ENCODE measurements at regions not wholly inside any gene's neighbourhood (a gene's known extent, or its start where the extent isn't known, plus 50 kb on each side); places are given as distances from the start of the nearest gene placed in this dataset.

GRCh38 chr10:4568731-4569130, 257.3 kb upstream of the AKR1E2 start:
- TF ChIP-seq YY1 (IDR thresholded peaks at IDR 0.05; ENCODE audit: low read depth) (no peak), FOXM1 (IDR thresholded peaks at IDR 0.05; ENCODE audit: borderline replicate concordance, low read depth) (no peak), ZBTB7A (IDR thresholded peaks at IDR 0.05; ENCODE audit: low read depth) (no peak), REST (IDR thresholded peaks at IDR 0.05; ENCODE audit: low read depth) (no peak), TCF12 (IDR thresholded peaks at IDR 0.05; ENCODE audit: low read depth) (no peak), CEBPB (IDR thresholded peaks at IDR 0.05) (no peak)
- TF ChIP-seq, protein P1, sequence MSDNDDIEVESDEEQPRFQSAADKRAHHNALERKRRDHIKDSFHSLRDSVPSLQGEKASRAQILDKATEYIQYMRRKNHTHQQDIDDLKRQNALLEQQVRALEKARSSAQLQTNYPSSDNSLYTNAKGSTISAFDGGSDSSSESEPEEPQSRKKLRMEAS (IDR thresholded peaks at IDR 0.05): no peak
- TF ChIP-seq, protein P2, sequence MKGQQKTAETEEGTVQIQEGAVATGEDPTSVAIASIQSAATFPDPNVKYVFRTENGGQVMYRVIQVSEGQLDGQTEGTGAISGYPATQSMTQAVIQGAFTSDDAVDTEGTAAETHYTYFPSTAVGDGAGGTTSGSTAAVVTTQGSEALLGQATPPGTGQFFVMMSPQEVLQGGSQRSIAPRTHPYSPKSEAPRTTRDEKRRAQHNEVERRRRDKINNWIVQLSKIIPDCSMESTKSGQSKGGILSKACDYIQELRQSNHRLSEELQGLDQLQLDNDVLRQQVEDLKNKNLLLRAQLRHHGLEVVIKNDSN (IDR thresholded peaks at IDR 0.05): no peak

DNA sequence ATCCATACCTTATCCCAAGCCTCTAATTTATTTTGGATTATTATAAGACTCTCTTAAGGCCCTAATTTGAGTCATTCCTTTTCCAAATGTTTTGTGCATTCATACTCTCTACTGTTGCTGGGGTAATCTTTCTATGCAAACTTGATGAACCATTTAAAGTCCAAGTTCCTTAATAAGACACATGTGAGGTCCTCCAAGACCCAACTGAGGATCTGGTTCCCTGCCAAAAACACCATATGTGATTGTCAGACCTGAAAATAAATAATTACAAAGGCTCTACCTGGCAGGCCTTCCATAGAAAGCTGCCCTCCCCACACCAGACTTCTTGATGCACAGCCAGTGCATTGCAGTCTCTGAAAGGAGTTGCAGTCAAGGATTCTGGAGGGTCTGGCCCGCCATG, 257.9 kb upstream of the AKR1E2 start:
- no peak for TF ChIP-seq YY1 (IDR thresholded peaks at IDR 0.05; ENCODE audit: low read depth)
- no peak for TF ChIP-seq TCF12 (IDR thresholded peaks at IDR 0.05; ENCODE audit: low read depth)
- no peak for TF ChIP-seq EGR1 (IDR thresholded peaks at IDR 0.05)
- TF ChIP-seq CREB1 (IDR thresholded peaks at IDR 0.05; ENCODE audit: low read depth): no peak
- TF ChIP-seq TAF1 (IDR thresholded peaks at IDR 0.05; ENCODE audit: low read depth): no peak
- TF ChIP-seq, protein P1 (IDR thresholded peaks at IDR 0.05): no peak
- TF ChIP-seq ZBTB7A (IDR thresholded peaks at IDR 0.05; ENCODE audit: low read depth): no peak
- TF ChIP-seq NFIC (IDR thresholded peaks at IDR 0.05): no peak
- no peak for TF ChIP-seq TEAD4 (IDR thresholded peaks at IDR 0.05)
- TF ChIP-seq, protein P2 (IDR thresholded peaks at IDR 0.05): no peak
- no peak for TF ChIP-seq FOXM1 (IDR thresholded peaks at IDR 0.05; ENCODE audit: borderline replicate concordance, low read depth)
- no peak for TF ChIP-seq EP300 (IDR thresholded peaks at IDR 0.05; ENCODE audit: borderline replicate concordance)
- TF ChIP-seq CEBPB (IDR thresholded peaks at IDR 0.05): no peak
- TF ChIP-seq REST (IDR thresholded peaks at IDR 0.05; ENCODE audit: low read depth): no peak
- TF ChIP-seq RAD21 (IDR thresholded peaks at IDR 0.05; ENCODE audit: low read depth): no peak

GRCh38 chr10:4567637-4568036, 258.4 kb upstream of the AKR1E2 start:
- no peak for TF ChIP-seq CREB1 (IDR thresholded peaks at IDR 0.05; ENCODE audit: low read depth)
- TF ChIP-seq TAF1 (IDR thresholded peaks at IDR 0.05; ENCODE audit: low read depth): no peak
- no peak for TF ChIP-seq CEBPB (IDR thresholded peaks at IDR 0.05)
- TF ChIP-seq, protein P2 (IDR thresholded peaks at IDR 0.05): no peak
- TF ChIP-seq, protein P1 (IDR thresholded peaks at IDR 0.05): no peak
- TF ChIP-seq REST (IDR thresholded peaks at IDR 0.05; ENCODE audit: low read depth): no peak
- no peak for TF ChIP-seq YY1 (IDR thresholded peaks at IDR 0.05; ENCODE audit: low read depth)
- TF ChIP-seq NFIC (IDR thresholded peaks at IDR 0.05): no peak
- no peak for TF ChIP-seq RAD21 (IDR thresholded peaks at IDR 0.05; ENCODE audit: low read depth)
- no peak for TF ChIP-seq ZBTB7A (IDR thresholded peaks at IDR 0.05; ENCODE audit: low read depth)
- no peak for TF ChIP-seq EP300 (IDR thresholded peaks at IDR 0.05; ENCODE audit: borderline replicate concordance)
- no peak for TF ChIP-seq EGR1 (IDR thresholded peaks at IDR 0.05)
- no peak for TF ChIP-seq TCF12 (IDR thresholded peaks at IDR 0.05; ENCODE audit: low read depth)
- no peak for TF ChIP-seq TEAD4 (IDR thresholded peaks at IDR 0.05)
- TF ChIP-seq FOXM1 (IDR thresholded peaks at IDR 0.05; ENCODE audit: borderline replicate concordance, low read depth): no peak

DNA sequence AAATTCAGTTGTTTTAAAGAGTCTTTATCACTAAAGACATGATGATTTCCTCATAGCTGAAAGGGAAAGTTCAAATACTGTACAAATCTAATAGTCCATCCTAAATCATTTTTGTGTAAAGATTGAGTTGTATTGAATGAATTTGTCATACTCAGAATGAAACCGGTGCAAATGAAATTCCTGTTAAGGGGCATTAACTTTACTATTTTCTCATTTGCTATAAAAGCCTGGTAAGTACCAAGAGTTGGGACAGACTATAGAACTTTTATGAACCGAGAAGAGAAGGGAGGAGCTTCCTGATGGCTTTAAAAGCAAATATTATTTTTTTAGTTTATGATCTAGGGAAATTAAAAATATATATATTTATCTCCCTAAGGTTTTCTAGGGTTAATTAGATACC, 260.0 kb upstream of the AKR1E2 start:
- TF ChIP-seq, protein P2 (IDR thresholded peaks at IDR 0.05): no peak
- TF ChIP-seq TCF12 (IDR thresholded peaks at IDR 0.05; ENCODE audit: low read depth) (no peak), NFIC (IDR thresholded peaks at IDR 0.05) (no peak), CREB1 (IDR thresholded peaks at IDR 0.05; ENCODE audit: low read depth) (no peak), RAD21 (IDR thresholded peaks at IDR 0.05; ENCODE audit: low read depth) (no peak)

Data from Ishikawa (cell line).